HEK293 (cell line): ENCODE measurements at regions not wholly inside any gene's neighbourhood (a gene's known extent, or its start where the extent isn't known, plus 50 kb on each side); places are given as distances from the start of the nearest gene placed in this dataset.

ENCODE experiments used
- TF ChIP-seq, protein P1 (sequence below): fragments of 450-650 bp; formaldehyde crosslinking; IDR thresholded peaks from 2 replicates; pipeline ENCODE4 v1.5.1; 2016; ENCODE audit warnings: missing biosample characterization, missing genetic modification characterization
- TF ChIP-seq, protein P2 (sequence below): fragments of 450-650 bp; formaldehyde crosslinking; IDR thresholded peaks from 2 replicates; pipeline ENCODE4 v1.5.1; 2017; ENCODE audit warnings: missing biosample characterization, mild to moderate bottlenecking, missing genetic modification characterization, moderate library complexity

- TF ChIP-seq, protein P1, sequence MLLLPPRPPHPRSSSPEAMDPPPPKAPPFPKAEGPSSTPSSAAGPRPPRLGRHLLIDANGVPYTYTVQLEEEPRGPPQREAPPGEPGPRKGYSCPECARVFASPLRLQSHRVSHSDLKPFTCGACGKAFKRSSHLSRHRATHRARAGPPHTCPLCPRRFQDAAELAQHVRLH (tag by site-specific recombination) = no peak
- TF ChIP-seq, protein P2, sequence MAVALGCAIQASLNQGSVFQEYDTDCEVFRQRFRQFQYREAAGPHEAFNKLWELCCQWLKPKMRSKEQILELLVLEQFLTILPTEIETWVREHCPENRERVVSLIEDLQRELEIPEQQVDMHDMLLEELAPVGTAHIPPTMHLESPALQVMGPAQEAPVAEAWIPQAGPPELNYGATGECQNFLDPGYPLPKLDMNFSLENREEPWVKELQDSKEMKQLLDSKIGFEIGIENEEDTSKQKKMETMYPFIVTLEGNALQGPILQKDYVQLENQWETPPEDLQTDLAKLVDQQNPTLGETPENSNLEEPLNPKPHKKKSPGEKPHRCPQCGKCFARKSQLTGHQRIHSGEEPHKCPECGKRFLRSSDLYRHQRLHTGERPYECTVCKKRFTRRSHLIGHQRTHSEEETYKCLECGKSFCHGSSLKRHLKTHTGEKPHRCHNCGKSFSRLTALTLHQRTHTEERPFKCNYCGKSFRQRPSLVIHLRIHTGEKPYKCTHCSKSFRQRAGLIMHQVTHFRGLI = no peak
Measured at GRCh38 chr10:128461991-128462390, 335.8 kb upstream of the MKI67 start.
